ENCODE measurements at regions not wholly inside any gene's neighbourhood (a gene's known extent, or its start where the extent isn't known, plus 50 kb on each side); places are given as distances from the start of the nearest gene placed in this dataset.

GRCh38 chr13:86020351-86021002, 221.3 kb upstream of the SLITRK6 start:
- Histone ChIP-seq H3K4me1 (replicated peaks in 1 of 4; ENCODE audit: control insufficient read depth in 3 of 4, insufficient read depth in 4 of 4, low read length in 3 of 4) (no peaks in the 10 kb centered on the region), H3K4me2 (ENCODE audit: insufficient read depth in 1 of 2, low read depth in 2 of 2, low read length in 2 of 2) (no peak overlapping the region), H2BK120ac (replicated peaks; ENCODE audit: low read depth, low read length) (no peak overlapping the region), H2BK12ac (ENCODE audit: low read depth, low read length) (no peak overlapping the region), H2BK5ac (ENCODE audit: low read depth, low read length) (no peak overlapping the region), H3K36me3 (ENCODE audit: control insufficient read depth in 2 of 4, insufficient read depth in 4 of 4, low read length in 3 of 4) (no peaks in the 10 kb centered on the region), H3K14ac (ENCODE audit: insufficient read length) (no peak overlapping the region), H2AK5ac (ENCODE audit: low read depth, low read length) (no peak overlapping the region), H3K18ac (ENCODE audit: extremely low read depth, low read length) (no peak overlapping the region), H3K9me3 (ENCODE audit: insufficient read depth in 2 of 2, low read depth in 1 of 2, low read length in 1 of 2) (no peaks in the 10 kb centered on the region), H2BK15ac (ENCODE audit: low read length) (no peak overlapping the region), H3K9ac (replicated peaks in 1 of 4; ENCODE audit: extremely low read depth in 1 of 4, low read depth in 3 of 4, low read length in 3 of 4) (no peak overlapping the region), H2BK20ac (ENCODE audit: low read length) (no peak overlapping the region), H4K5ac (ENCODE audit: insufficient read length, low read depth, low read length) (no peak overlapping the region), H3K4ac (replicated peaks; ENCODE audit: insufficient read length, low read depth, low read length) (no peak overlapping the region), H3K23me2 (ENCODE audit: low read depth, low read length) (no peaks in the 10 kb centered on the region), H3K27ac (ENCODE audit: low read depth, low read length) (no peak overlapping the region), H4K8ac (ENCODE audit: extremely low read depth, insufficient read depth, low read length) (no peak overlapping the region), H2AFZ (ENCODE audit: low read length) (peak overlapping the region; percentile 23; the same call in 1 of the 2 replicates), H3K23ac (ENCODE audit: insufficient read length) (no peak overlapping the region), H3K79me1 (ENCODE audit: low read depth, low read length) (no peaks in the 10 kb centered on the region), H3K4me3 (ENCODE audit: extremely low read depth in 1 of 4, insufficient read depth in 2 of 4, low read depth in 3 of 4, low read length in 4 of 4) (no peak overlapping the region), H4K91ac (replicated peaks; ENCODE audit: insufficient read length, low read length) (no peak overlapping the region), H3K56ac (replicated peaks; ENCODE audit: insufficient read length, low read depth, low read length) (no peak overlapping the region), H3K27me3 (replicated peaks in 1 of 4; ENCODE audit: control insufficient read depth in 3 of 4, extremely low read depth in 1 of 4, insufficient read depth in 3 of 4, low read length in 3 of 4) (no peaks in the 10 kb centered on the region), H4K20me1 (replicated peaks in 1 of 2; ENCODE audit: control insufficient read depth in 1 of 2, insufficient read depth in 2 of 2, low read length in 2 of 2) (no peaks in the 10 kb centered on the region), H3K79me2 (ENCODE audit: control insufficient read depth in 1 of 2, insufficient read depth in 2 of 2, low read length in 2 of 2) (no peaks in the 10 kb centered on the region)
- no peak for DNase-seq (ENCODE audit: low read depth in 1 of 2, low spot score in 2 of 2)
- TF ChIP-seq KDM1A (IDR thresholded peaks at IDR 0.05; ENCODE audit: borderline replicate concordance, low read length): no peak
- TF ChIP-seq RFX5 (IDR thresholded peaks at IDR 0.05; ENCODE audit: borderline replicate concordance, low read depth, low read length): no peak
- no peak for TF ChIP-seq SAP30 (IDR thresholded peaks at IDR 0.05; ENCODE audit: insufficient read depth, insufficient replicate concordance, low read length)
- TF ChIP-seq NRF1 (IDR thresholded peaks at IDR 0.05; ENCODE audit: low read depth, low read length): no peak
- no peak for TF ChIP-seq MAX (IDR thresholded peaks at IDR 0.05)
- no peak for TF ChIP-seq CREB1 (IDR thresholded peaks at IDR 0.05)
- no peak for FAIRE-seq
- WGBS, 2 experiments (ENCODE audit: extremely low coverage in 1 of 2, insufficient coverage in 1 of 2, insufficient read length in 1 of 2, insufficient replicate concordance in 2 of 2, low coverage in 1 of 2, low lambda C conversion rate in 2 of 2, missing lambda C conversion rate in 1 of 2): 59% methylated on average over 3 of the region's 3 CpGs; no CpG with 5 or more reads in 1 of the 2 experiments
- CTCF ChIA-PET (ENCODE audit: partially characterized antibody): no interaction called here
- POLR2A ChIA-PET (ENCODE audit: partially characterized antibody): no interaction called here
